ENCODE measurements at regions not wholly inside any gene's neighbourhood (a gene's known extent, or its start where the extent isn't known, plus 50 kb on each side); places are given as distances from the start of the nearest gene placed in this dataset.
"Not testable (repeated sequence)": the region's sequence is repeated elsewhere in the genome, so short reads cannot be mapped to it uniquely, and the experiment has no call there.

DNA sequence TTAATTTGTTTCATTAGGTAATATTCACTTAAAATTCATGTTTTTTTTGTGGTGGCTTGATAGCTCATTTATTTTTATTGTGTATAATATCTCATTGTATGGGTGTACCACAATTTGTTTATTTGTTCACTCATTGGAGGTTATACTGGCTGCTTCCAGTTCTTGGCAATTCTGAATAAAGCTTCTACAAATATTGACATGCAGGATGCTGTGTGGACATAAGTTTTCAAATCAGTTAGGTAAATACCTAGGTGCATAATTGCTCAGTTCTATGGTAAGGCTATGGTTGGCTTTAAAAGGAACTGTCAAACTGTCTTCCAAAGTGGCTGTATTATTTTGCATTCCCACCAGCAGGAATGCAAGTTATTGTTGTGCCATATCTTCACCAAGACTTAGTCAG lies 504.5 kb upstream of the GALNTL6 start:
- no peak for DNase-seq

DNA sequence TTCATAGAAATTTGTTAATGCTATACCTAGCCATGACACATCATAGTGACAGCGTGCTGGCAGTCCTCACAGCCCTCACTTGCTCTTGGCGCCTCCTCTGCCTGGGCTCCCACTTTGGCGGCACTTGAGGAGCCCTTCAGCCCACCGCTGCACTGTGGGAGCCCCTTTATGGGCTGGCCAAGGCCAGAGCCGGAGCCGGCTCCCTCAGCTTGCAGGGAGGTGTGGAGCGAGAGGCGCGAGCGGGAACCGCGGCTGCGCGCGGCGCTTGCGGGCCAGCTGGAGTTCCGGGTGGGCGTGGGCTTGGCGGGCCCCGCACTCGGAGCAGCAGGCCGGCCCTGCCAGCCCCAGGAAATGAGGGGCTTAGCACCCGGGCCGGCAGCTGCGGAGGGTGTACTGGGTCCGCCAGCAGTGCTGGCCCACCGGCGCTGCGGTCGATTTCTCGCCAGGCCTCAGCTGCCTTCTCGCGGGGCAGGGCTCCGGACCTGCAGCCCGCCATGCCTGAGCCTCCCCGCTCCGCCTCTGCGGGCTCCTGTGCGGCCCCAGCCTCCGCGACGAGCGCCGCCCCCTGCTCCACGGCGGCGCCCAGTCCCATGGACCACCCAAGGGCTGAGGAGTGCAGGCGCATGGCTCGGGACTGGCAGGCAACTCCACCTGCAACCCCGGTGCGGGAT lies 515.0 kb upstream of the GALNTL6 start:
- not testable (repeated sequence) for DNase-seq

DNA sequence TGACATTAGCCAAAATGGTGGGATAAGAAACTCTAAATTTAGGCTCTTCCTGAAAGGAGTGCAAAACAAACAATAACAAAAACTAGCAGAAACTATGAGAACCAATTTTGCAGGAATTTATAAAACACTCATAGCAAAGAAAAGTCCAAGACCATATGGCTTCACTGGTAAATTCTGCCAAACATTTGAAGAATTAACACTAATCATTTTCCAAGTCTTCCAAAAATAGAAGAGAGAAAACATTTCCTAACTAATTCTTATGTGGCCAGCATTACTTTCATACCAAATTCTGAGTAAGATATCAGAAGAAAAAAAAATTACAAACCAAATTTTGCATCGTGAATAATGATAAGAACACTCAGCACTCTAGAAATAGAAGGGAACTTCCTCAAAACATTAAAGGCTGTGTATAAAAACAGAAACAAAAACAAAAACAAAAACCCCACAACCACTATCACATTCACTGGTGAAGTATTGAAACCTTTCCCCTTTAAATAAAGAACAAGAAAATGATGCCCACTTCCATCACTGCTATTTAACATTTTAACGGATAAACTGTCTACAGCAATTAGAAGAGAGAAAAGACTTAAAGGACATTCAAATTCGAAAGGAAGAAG lies 524.3 kb upstream of the GALNTL6 start:
- DNase-seq: no peak

- no peak for DNase-seq
These were observed 531.8 kb upstream of the GALNTL6 start for GRCh38 chr4:171281359-171281758.

DNA sequence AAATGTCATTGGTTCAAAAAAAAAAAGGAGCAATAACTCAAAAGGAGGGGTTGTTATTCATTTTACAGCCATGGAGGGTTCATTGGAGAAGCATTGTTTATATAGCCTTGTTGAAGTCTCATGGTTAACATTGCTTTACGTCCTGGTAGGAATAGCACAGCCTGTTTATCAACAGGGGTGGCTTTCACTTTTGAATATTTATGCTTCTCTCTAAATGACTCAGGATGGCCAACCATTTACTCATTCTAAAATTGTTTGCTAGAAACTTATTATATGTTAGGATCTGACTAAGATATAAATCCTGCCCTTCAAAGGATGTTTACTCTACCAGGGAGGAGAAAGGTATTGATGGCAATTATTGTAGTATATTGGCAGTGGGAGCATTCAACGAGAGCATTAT lies 534.1 kb upstream of the GALNTL6 start:
- DNase-seq: no peak

DNA sequence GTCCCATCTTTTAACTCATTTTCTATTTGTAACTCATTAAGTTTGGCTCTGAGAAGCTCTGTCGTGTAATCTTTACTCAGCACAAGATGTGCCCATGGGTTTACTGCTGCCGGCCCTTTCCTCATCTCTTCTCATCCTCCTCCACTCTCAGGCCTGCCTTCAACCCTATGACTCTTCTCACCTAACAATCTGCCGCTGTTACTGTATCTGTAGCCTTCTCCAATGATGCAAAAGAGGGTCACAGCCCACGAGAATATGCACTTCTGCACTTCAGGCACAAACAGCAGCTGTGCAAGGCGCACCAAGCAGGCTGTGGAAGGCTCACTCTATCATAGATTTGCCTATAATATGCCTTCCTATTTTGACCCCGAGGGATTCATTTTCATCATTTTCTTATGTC lies 546.5 kb upstream of the GALNTL6 start:
- DNase-seq: no peak

- no peak for DNase-seq
These were observed 547.9 kb upstream of the GALNTL6 start for GRCh38 chr4:171265190-171265818.

DNA sequence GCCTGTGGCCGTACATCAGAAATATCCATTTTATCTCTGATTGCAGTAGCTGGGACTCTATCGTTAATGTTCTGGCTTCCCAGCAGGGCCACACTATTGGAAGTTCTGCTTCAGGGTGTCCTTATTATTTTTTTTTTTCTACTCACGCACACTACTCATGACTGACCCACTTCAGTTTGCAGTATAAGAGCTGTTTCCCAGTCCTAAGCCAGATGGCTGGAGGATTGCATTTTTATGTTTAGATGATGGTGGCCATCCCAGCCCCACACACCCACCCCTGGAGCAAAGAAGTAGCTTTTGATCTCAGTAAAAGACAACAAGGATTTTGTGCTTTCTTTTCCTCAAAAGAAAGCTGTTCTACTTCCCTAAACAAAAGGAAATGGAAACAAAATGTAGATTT lies 557.0 kb upstream of the GALNTL6 start:
- DNase-seq: no peak

GRCh38 chr4:171246948-171247347 lies 566.3 kb upstream of the GALNTL6 start:
- no peak for DNase-seq

GRCh38 chr4:171242831-171243230 lies 570.4 kb upstream of the GALNTL6 start:
- DNase-seq: no peak

GRCh38 chr4:171239196-171239595 lies 574.0 kb upstream of the GALNTL6 start:
- DNase-seq: no peak

- no peak for DNase-seq
These were observed 577.7 kb upstream of the GALNTL6 start for GRCh38 chr4:171235521-171235920.

DNA sequence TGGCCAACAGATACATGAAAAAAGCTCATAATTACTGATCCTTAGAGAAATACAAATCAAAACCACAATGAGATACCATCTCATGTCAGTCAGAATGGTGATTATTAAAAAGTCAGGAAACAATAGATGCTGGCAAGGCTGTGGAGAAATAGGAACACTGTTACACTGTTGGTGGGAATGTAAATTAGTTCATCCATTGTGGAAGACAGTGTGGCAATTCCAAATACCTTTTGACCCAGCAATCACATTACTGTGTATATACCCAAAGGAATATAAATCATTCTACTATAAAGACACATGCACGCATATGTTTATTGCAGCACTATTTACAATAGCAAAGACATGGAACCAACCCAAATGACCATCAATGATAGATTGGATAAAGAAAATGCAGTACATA lies 583.9 kb upstream of the GALNTL6 start:
- not testable (repeated sequence) for DNase-seq

DNA sequence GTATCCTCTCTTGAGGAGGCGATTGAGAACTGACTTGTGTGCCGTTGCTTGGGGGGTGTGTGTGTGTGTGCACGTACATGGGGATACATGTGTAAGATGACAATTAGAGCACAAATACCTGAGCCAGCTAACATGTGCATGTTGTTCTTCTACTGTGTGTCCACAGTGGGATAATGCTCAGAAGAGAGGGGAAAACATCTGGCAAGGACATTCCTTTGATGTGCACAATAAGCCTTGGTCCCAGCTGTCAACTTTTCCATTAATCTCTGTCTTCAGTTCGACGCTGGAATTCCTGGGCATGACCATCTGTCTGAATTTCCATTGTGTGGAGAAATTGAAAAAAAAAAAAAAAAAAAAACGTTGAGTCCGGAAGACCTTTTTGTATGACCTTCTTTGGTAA lies 592.0 kb upstream of the GALNTL6 start:
- DNase-seq: no peak

DNA sequence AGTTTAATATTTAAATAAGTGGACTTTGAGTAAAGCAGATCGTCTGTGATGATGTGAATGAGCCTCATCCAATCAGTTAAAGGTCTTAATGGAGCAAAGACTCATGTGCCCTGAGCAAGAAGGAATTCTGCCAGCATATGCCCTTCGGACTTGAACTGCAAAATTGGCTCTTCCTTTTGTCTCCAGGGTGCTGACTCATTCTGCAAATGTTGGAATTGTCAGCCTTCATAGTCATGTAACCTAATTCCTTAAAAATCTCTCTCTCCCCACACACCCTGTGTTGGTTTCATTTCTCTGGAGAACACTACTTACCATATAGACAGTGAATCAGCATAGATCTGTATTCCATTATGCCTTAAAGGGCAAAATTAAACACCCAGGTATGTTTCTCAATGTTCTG lies 609.8 kb upstream of the GALNTL6 start:
- DNase-seq: no peak

DNA sequence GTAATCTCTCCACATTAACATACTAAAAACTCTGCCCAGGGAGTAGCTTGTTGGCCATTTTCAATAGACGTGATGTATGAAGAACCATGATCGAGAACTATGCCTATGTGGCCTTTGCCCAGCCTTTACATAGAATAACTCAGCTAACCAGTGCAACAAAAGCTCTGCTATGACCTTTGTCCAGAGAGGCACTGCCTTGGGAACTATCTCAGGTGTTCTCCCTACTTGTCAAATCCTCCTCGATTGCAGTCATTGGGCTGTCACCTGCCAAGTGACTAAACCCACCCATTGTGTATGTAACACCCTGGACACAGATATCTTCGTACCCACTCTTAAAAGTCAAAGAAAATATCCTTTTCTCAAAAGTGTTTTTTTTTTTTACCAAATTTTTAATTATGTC lies 610.3 kb upstream of the GALNTL6 start:
- DNase-seq: no peak

DNA sequence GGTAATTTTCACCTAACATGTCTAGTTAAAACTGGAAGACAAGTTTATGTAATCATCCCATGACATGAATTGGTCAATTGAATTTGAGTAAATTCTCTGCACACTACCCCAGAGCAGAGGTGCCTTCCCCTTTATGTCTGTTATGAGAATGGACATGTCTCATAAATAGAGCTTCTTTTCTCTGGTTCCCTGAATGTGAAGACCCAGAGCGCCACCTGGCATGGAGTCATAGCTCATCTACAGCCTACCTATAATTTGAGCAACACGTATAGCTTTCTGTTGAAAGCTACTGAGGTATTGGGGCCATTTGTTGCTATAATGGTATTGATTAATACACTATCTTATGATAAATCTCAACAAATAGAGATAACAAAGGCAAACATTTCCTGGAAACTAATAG lies 626.5 kb upstream of the GALNTL6 start:
- DNase-seq: no peak

DNA sequence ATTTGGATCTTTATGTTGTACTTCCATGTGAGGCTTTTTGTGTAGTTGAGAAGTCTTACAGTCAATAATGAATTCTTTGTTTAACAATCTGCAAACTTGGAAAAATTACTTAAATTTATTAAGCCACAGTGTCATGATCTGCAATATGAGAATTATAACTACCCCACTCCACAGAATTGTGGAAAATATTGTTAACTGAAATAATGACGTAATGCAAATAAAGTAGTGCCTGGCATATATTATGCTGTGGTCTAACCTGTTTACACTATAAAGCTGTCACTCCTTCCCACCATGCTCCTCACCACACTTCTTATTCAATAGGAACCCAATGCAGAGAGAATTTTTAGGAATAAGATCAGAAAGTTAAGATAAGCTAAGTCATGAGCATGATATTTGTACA lies 632.1 kb upstream of the GALNTL6 start:
- DNase-seq: no peak

DNA sequence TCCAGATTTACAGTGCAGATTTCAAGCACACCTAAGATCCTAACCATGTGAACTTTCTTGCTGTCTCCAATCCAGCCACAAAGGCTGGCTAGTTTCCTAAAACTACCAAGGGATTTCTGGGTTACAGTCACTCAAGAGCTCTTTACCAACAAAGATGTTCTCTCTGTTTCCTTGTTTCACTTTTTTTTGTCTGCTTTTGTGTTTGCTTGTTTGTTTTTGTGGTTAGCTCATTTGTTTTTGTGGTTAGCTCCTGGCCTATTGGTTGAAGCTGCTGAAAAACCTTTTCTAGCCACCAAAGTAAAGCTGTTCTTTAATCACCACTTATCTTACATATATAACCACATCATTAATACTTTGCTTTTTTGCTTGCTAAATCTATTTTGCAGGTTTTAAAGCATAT lies 642.5 kb upstream of the GALNTL6 start:
- DNase-seq: no peak

DNA sequence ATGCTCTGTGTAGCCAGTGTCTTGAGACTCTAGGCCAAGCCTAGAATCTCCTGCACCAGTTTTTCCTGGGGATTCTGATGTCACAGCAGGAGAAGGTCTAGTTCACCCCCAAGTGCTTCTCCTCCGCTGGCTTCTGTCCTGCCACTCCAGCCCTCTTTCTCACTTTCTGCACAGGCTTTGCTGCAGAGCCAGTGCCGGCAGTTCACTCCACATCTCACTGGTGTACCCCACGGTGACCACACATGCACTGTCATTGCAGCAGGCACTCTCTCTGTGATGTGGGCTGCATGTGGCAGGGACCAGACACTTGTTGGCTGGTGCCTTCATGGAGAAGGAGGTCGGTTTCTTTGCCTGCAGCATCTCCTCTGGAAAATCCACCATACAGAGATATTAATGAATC lies 643.8 kb upstream of the GALNTL6 start:
- no peak for DNase-seq

- no peak for DNase-seq
These were observed 650.7 kb upstream of the GALNTL6 start for GRCh38 chr4:171162478-171162877.

GRCh38 chr4:171157462-171158082 lies 655.6 kb upstream of the GALNTL6 start:
- no peak for DNase-seq

DNA sequence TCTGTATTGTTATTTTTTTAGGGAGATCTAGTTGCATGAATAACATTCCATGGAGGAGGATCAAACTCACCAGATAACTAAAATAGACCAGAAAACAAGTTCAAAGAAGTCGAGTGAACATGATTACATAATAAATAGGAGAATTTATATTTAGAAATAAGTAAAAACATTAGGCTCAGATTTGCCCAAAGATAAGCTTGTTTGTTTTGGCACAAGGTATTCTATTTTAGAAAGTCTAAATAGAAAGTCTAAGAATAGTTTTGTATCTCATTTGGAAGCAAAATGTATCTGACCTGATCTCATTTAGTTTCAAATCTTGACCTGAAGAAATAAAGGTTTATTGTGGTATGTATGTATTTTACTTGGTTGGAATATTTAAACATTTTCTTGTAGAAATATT lies 670.6 kb upstream of the GALNTL6 start:
- DNase-seq: no peak

- no peak for DNase-seq
These were observed 671.2 kb upstream of the GALNTL6 start for GRCh38 chr4:171142045-171142444.

Measured in CD4-positive, alpha-beta T cell treated with Interleukin-4 for 4 hours (primary cell).